KOPT-K1 (cell line): ENCODE measurements at regions not wholly inside any gene's neighbourhood (a gene's known extent, or its start where the extent isn't known, plus 50 kb on each side); places are given as distances from the start of the nearest gene placed in this dataset.
"Not testable (repeated sequence)": the region's sequence is repeated elsewhere in the genome, so short reads cannot be mapped to it uniquely, and the experiment has no call there.

ENCODE experiments used
- H3K27ac ChIP-seq: fragments of 200-600 bp; sonication (generic); 2 replicates; pipeline ENCODE4 v1.5.1; 2016; ENCODE audit warnings: antibody characterized with exemption, mild to moderate bottlenecking, low read depth, low read length; ENCODE audit not compliant: poor library complexity, severe bottlenecking
- H3K36me3 ChIP-seq: fragments of 200-600 bp; sonication (generic); 2 replicates; pipeline ENCODE4 v1.5.1; 2017; ENCODE audit warnings: antibody characterized with exemption, mild to moderate bottlenecking, low read length, moderate library complexity; ENCODE audit not compliant: insufficient read depth
- H3K9me3 ChIP-seq: fragments of 200-600 bp; sonication (generic); 2 replicates; pipeline ENCODE4 v1.5.1; 2017; ENCODE audit warnings: antibody characterized with exemption, low read length, mild to moderate bottlenecking; ENCODE audit not compliant: insufficient read depth, poor library complexity, severe bottlenecking

- Histone ChIP-seq H3K27ac (no peak overlapping the region), H3K9me3 (no peaks in the 10 kb centered on the region), H3K36me3 (no peaks in the 10 kb centered on the region)
Measured at GRCh38 chr5:99285606-99286005, 356.8 kb upstream of the CHD1 start.

- Histone ChIP-seq H3K9me3 (no peaks in the 10 kb centered on the region), H3K27ac (no peak overlapping the region), H3K36me3 (no peaks in the 10 kb centered on the region)
Measured at GRCh38 chr5:99275128-99275527, 346.3 kb upstream of the CHD1 start.

DNA sequence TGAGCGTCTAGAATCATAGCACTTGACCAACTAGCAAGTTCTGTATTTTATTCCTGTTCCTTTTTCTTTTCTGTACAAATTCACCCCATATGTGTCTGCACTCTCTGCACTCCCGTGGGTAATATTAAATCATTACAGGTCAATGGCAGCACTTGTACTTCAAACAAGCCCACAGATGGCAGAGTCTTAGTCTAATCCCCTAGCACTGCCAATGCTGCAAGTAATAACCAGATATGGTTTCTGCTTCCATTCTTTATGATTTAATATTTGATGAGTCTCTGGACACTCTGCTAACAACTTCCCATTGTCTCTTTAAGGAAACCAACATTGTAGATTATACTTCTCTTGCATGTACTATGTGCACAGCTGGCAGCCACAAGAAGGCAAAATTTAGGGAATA, 343.8 kb upstream of the CHD1 start:
- Histone ChIP-seq H3K9me3 (no peaks in the 10 kb centered on the region), H3K36me3 (no peaks in the 10 kb centered on the region), H3K27ac (no peak overlapping the region)

DNA sequence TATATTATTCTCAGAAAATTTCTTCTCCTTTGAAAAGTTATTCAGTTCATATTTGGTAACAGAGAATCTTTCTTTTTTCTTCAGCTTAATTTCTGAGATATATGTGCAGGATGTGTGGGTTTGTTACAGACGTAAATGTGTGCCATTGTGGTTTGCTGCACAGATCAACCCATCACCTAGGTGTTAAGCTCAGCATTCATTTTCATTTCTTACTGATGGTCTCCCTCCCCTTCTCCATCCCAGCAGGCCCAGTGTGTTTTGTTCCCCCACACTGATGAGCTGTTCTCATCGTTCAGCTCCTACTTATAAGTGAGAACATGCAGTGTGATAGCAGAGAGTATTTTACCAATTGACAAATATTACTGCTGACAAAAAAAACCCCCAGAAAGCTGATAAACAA, 330.0 kb upstream of the CHD1 start:
- H3K9me3 ChIP-seq: no peaks in the 10 kb centered on the region
- H3K36me3 ChIP-seq: no peaks in the 10 kb centered on the region
- H3K27ac ChIP-seq: no peak overlapping the region

GRCh38 chr5:99248066-99248465, 319.3 kb upstream of the CHD1 start:
- no peaks in the 10 kb centered on the region for H3K36me3 ChIP-seq
- H3K9me3 ChIP-seq: no peaks in the 10 kb centered on the region
- H3K27ac ChIP-seq: no peak overlapping the region

GRCh38 chr5:99247346-99247745, 318.5 kb upstream of the CHD1 start:
- no peaks in the 10 kb centered on the region for H3K36me3 ChIP-seq
- no peak overlapping the region for H3K27ac ChIP-seq
- no peaks in the 10 kb centered on the region for H3K9me3 ChIP-seq

GRCh38 chr5:99243111-99243510, 314.3 kb upstream of the CHD1 start:
- Histone ChIP-seq H3K27ac (no peak overlapping the region), H3K36me3 (no peaks in the 10 kb centered on the region), H3K9me3 (no peaks in the 10 kb centered on the region)

- Histone ChIP-seq H3K9me3 (no peaks in the 10 kb centered on the region), H3K27ac (no peak overlapping the region), H3K36me3 (no peaks in the 10 kb centered on the region)
Measured at GRCh38 chr5:99239826-99240360, 311.1 kb upstream of the CHD1 start.

- Histone ChIP-seq H3K36me3 (no peaks in the 10 kb centered on the region), H3K27ac (no peak overlapping the region)
Measured at GRCh38 chr5:99191206-99191745, 262.5 kb upstream of the CHD1 start.

GRCh38 chr5:99187611-99188010, 258.8 kb upstream of the CHD1 start:
- Histone ChIP-seq H3K36me3 (no peaks in the 10 kb centered on the region), H3K9me3 (no peaks in the 10 kb centered on the region), H3K27ac (no peak overlapping the region)

More at GRCh38 chr5:99191206-99191745, 262.5 kb upstream of the CHD1 start:
- no peaks in the 10 kb centered on the region for H3K9me3 ChIP-seq

GRCh38 chr5:99179206-99179605, 250.4 kb upstream of the CHD1 start:
- H3K36me3 ChIP-seq: no peaks in the 10 kb centered on the region
- no peak overlapping the region for H3K27ac ChIP-seq
- no peaks in the 10 kb centered on the region for H3K9me3 ChIP-seq

- Histone ChIP-seq H3K9me3 (no peaks in the 10 kb centered on the region), H3K27ac (no peak overlapping the region), H3K36me3 (no peaks in the 10 kb centered on the region)
Measured at GRCh38 chr5:99177796-99178195, 249.0 kb upstream of the CHD1 start.

DNA sequence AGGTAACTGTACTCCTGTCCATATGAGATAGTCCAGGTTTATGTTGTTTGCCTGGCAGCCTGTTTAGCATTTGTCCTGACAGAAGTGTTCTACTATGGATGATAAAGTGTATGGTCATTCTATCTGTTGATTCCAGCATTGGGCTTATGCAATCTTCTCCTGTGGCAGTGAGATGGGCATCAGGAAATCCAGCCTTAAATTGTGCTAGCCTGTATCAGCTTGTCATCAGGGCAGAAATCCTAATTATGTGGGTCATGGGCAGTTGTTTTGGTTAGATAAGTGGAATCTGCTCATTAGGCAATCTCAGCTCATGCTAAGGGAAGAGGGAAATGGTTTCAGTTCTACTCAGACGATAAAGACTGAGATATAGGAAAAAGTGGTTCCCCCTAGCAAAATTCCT, 247.4 kb upstream of the CHD1 start:
- H3K27ac ChIP-seq: no peak overlapping the region
- no peaks in the 10 kb centered on the region for H3K36me3 ChIP-seq
- no peaks in the 10 kb centered on the region for H3K9me3 ChIP-seq

DNA sequence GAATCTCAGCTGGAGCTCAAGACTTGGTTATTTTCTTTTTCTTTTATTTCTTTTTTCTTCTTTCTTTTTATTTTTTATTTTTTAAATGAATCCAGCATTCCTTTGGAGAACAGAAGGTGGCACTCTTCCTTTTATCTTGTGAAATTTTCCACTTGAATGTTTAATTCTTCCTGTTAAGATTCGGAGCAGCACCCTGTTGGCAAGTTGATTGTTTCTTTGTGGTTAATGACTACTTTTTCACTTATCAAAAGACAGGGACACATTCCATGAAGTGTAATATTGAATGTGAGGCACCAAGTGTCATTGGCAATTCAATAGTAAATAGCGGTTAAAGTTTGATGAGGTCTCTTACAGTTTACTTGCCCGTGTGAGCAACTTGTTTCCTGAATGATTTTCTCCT, 240.5 kb upstream of the CHD1 start:
- no peaks in the 10 kb centered on the region for H3K9me3 ChIP-seq

DNA sequence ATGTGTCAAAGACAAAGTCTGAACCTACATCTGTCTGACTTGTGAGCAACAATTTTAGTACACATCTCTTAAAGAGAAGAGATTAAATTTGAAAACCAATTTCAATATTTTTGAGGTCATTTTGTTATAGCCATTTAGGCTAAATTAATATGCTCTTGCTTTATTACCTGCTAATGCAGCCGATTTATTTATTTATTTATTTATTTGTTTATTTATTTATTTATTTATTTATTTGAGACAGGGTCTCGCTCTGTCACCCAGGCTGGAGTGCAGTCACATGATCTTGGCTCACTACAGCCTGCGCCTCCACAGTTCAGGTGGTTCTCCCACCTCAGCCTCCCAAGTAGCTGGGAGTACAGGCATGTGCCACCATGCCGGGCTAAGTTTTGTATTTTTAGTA, 232.7 kb upstream of the CHD1 start:
- H3K36me3 ChIP-seq, H3K9me3 ChIP-seq, H3K27ac ChIP-seq: not testable (repeated sequence)

More for the DNA sequence above, 240.5 kb upstream of the CHD1 start:
- H3K27ac ChIP-seq: no peak overlapping the region
- H3K36me3 ChIP-seq: no peaks in the 10 kb centered on the region

DNA sequence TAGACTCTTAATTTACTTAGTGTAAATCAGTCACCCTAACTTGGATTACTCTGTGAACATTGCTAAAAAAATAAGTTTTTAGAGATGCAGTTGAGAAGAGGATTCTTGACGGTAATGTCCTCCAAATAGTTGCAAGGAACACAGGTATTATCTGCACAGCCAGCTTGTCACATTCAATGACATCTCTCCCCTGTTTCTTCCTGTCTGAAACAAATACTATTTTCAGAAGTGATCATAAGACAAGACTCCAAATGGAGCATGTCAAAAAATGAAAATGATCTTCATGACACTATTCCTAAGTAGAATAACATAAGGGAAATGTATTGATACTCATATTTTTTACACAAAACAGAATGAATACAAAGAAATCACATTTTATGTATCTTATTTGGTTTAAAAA, 227.9 kb upstream of the CHD1 start:
- H3K9me3 ChIP-seq: no peaks in the 10 kb centered on the region
- H3K36me3 ChIP-seq: no peaks in the 10 kb centered on the region
- no peak overlapping the region for H3K27ac ChIP-seq
